ENCODE measurements at regions not wholly inside any gene's neighbourhood (a gene's known extent, or its start where the extent isn't known, plus 50 kb on each side); places are given as distances from the start of the nearest gene placed in this dataset.
A peak's percentile ranks its signal among the peaks of the same experiment; 100 is the strongest.

DNA sequence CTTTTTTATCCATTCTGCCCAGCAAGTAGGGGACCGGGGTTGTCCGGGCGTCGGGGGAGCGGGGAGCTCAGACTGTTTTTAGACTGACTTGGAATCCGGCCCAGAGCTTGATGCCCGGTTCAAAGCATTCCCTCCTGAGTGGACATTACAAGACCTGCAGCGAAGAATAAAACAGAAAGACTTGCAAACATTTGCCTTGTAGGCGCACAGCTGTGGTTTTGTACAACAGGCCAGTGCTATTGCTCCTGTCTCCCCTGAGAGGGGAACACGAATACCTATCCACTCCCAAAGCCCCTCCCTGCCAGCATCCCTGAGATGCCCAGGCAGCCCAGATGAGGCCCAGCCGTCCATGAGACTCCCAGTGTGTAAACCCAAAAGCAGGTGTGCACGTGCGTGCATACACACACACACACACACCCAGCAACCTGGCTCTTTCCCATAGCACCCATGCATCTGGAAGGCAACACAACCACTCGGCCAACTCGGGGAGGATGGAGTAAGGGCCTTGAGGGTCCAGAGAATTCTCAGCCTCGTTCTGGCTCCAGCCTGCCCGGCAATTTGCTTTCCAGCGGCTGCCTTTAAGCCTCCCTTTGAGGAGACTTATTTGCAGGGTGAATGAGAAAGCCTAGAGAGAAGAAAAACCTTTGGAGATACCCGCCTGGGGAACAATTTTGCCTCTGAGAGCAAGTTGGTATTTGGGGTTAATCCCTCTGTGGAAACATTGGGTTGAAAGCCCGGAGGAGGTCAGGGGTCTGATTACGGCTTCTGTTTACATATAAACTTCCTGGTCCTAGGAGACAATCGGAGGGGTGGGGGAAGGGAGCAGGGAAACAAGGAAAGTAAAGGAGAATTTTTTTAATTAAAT is 161.0 kb upstream of the HES1 start:
- H3K4me1 ChIP-seq (ENCODE audit: insufficient read depth, low read length, poor library complexity, severe bottlenecking): peaks cover 54% of the 10 kb centered on the region
- TF ChIP-seq EZH2phosphoT487 (IDR thresholded peaks at IDR 0.05; ENCODE audit: borderline replicate concordance): no peak
- TF ChIP-seq, protein P1, sequence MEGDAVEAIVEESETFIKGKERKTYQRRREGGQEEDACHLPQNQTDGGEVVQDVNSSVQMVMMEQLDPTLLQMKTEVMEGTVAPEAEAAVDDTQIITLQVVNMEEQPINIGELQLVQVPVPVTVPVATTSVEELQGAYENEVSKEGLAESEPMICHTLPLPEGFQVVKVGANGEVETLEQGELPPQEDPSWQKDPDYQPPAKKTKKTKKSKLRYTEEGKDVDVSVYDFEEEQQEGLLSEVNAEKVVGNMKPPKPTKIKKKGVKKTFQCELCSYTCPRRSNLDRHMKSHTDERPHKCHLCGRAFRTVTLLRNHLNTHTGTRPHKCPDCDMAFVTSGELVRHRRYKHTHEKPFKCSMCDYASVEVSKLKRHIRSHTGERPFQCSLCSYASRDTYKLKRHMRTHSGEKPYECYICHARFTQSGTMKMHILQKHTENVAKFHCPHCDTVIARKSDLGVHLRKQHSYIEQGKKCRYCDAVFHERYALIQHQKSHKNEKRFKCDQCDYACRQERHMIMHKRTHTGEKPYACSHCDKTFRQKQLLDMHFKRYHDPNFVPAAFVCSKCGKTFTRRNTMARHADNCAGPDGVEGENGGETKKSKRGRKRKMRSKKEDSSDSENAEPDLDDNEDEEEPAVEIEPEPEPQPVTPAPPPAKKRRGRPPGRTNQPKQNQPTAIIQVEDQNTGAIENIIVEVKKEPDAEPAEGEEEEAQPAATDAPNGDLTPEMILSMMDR (conservative IDR thresholded peaks at IDR 0.05; ENCODE audit: low read length): no peak
- H4K20me1 ChIP-seq (ENCODE audit: insufficient read depth, low read length, poor library complexity, severe bottlenecking): no peaks in the 10 kb centered on the region
- no peaks in the 10 kb centered on the region for H3K27me3 ChIP-seq (ENCODE audit: insufficient read depth, low read length, poor library complexity, severe bottlenecking)
- H3K4me2 ChIP-seq (ENCODE audit: low read depth, low read length, poor library complexity, severe bottlenecking): no peak overlapping the region
- no peaks in the 10 kb centered on the region for H3K9me2 ChIP-seq (replicated peaks; ENCODE audit: low read depth, low read length)
- H3K79me2 ChIP-seq (ENCODE audit: insufficient read depth, low read length): no peaks in the 10 kb centered on the region
- H3K9me3 ChIP-seq (ENCODE audit: insufficient read depth, low read depth, low read length): no peaks in the 10 kb centered on the region
- no peak overlapping the region for H3K9ac ChIP-seq (ENCODE audit: low read depth, low read length, poor library complexity, severe bottlenecking)
- no peak overlapping the region for H2AFZ ChIP-seq (ENCODE audit: low read length)
- H3F3A ChIP-seq (ENCODE audit: low read depth): no peaks in the 10 kb centered on the region
- no peak overlapping the region for H3K4me3 ChIP-seq (ENCODE audit: low read length, poor library complexity, severe bottlenecking)
- no peaks in the 10 kb centered on the region for H3K36me3 ChIP-seq (ENCODE audit: insufficient read depth, low read length)

- Histone ChIP-seq H3K36me3 (ENCODE audit: insufficient read depth, low read length) (no peaks in the 10 kb centered on the region), H3K79me2 (ENCODE audit: insufficient read depth, low read length) (no peaks in the 10 kb centered on the region), H3K4me2 (ENCODE audit: low read depth, low read length, poor library complexity, severe bottlenecking) (peak overlapping the region; percentile 21), H3K4me3 (ENCODE audit: low read length, poor library complexity, severe bottlenecking) (no peak overlapping the region), H2AFZ (ENCODE audit: low read length) (no peak overlapping the region), H3K9ac (ENCODE audit: low read depth, low read length, poor library complexity, severe bottlenecking) (peak overlapping the region; percentile 20), H3K27me3 (ENCODE audit: insufficient read depth, low read length, poor library complexity, severe bottlenecking) (no peaks in the 10 kb centered on the region), H3K9me2 (replicated peaks; ENCODE audit: low read depth, low read length) (no peaks in the 10 kb centered on the region), H4K20me1 (ENCODE audit: insufficient read depth, low read length, poor library complexity, severe bottlenecking) (no peaks in the 10 kb centered on the region), H3F3A (ENCODE audit: low read depth) (no peaks in the 10 kb centered on the region), H3K4me1 (ENCODE audit: insufficient read depth, low read length, poor library complexity, severe bottlenecking) (peaks cover 37% of the 10 kb centered on the region), H3K9me3 (ENCODE audit: insufficient read depth, low read depth, low read length) (no peaks in the 10 kb centered on the region)
- TF ChIP-seq, protein P1 (conservative IDR thresholded peaks at IDR 0.05; ENCODE audit: low read length): no peak
- TF ChIP-seq EZH2phosphoT487 (IDR thresholded peaks at IDR 0.05; ENCODE audit: borderline replicate concordance): no peak
Observed at GRCh38 chr3:193977622-193978021, 158.3 kb upstream of the HES1 start.

DNA sequence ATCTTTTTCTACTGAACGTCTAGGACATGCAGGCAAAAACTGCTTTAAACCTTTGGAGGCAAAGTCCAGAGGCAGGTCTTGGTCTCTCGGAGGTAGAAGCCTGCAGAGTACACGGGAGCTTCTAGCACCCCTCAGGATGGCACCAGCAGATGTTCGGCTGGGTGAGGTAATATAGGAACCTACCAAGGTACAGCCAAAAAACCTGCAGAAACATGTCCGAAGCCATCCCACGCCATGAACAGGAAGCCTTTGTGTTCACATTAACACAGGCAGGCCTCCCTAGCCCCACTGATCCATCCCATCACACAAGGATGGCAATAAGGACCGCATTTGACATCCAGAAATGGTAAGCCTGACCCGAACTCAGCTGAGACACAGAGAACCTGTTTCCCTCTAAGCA is 157.9 kb upstream of the HES1 start:
- H3K9me2 ChIP-seq (replicated peaks; ENCODE audit: low read depth, low read length): no peaks in the 10 kb centered on the region
- H3K4me3 ChIP-seq (ENCODE audit: low read length, poor library complexity, severe bottlenecking): no peak overlapping the region
- no peaks in the 10 kb centered on the region for H4K20me1 ChIP-seq (ENCODE audit: insufficient read depth, low read length, poor library complexity, severe bottlenecking)
- H2AFZ ChIP-seq (ENCODE audit: low read length): no peak overlapping the region
- no peaks in the 10 kb centered on the region for H3K36me3 ChIP-seq (ENCODE audit: insufficient read depth, low read length)
- TF ChIP-seq EZH2phosphoT487 (IDR thresholded peaks at IDR 0.05; ENCODE audit: borderline replicate concordance): no peak
- TF ChIP-seq, protein P1 (conservative IDR thresholded peaks at IDR 0.05; ENCODE audit: low read length): no peak
- H3F3A ChIP-seq (ENCODE audit: low read depth): no peaks in the 10 kb centered on the region
- H3K79me2 ChIP-seq (ENCODE audit: insufficient read depth, low read length): no peaks in the 10 kb centered on the region
- H3K9ac ChIP-seq (ENCODE audit: low read depth, low read length, poor library complexity, severe bottlenecking): peak overlapping the region; percentile 20
- no peaks in the 10 kb centered on the region for H3K27me3 ChIP-seq (ENCODE audit: insufficient read depth, low read length, poor library complexity, severe bottlenecking)
- peaks cover 33% of the 10 kb centered on the region for H3K4me1 ChIP-seq (ENCODE audit: insufficient read depth, low read length, poor library complexity, severe bottlenecking)
- H3K4me2 ChIP-seq (ENCODE audit: low read depth, low read length, poor library complexity, severe bottlenecking): peak overlapping the region; percentile 21
- no peaks in the 10 kb centered on the region for H3K9me3 ChIP-seq (ENCODE audit: insufficient read depth, low read depth, low read length)
